HFFc6 (cell line): ENCODE measurements at regions not wholly inside any gene's neighbourhood (a gene's known extent, or its start where the extent isn't known, plus 50 kb on each side); places are given as distances from the start of the nearest gene placed in this dataset.

Experiments used
- DNase-seq: peaks from one replicate; pipeline ENCODE4 v3.0.0-alpha.2; 2018
- H3K27ac Mint-ChIP-seq: 2 replicates; pipeline ENCODE4 v1.8.0; 2020; ENCODE audit warnings: mild to moderate bottlenecking, mixed read lengths
- H3K27me3 Mint-ChIP-seq: 2 replicates; pipeline ENCODE4 v1.8.0; 2021; ENCODE audit warnings: mild to moderate bottlenecking, moderate library complexity, mixed read lengths; ENCODE audit not compliant: insufficient read depth
- H3K36me3 Mint-ChIP-seq: 2 replicates; pipeline ENCODE4 v1.8.0; 2021; ENCODE audit warnings: low read depth, mixed read lengths
- H3K4me1 Mint-ChIP-seq: 2 replicates; pipeline ENCODE4 v1.8.0; 2020; ENCODE audit warnings: low read depth, mixed read lengths
- H3K4me3 Mint-ChIP-seq: 2 replicates; pipeline ENCODE4 v1.8.0; 2020; ENCODE audit warnings: mild to moderate bottlenecking, moderate library complexity, mixed read lengths
- H3K9me3 Mint-ChIP-seq: 2 replicates; pipeline ENCODE4 v1.8.0; 2020; ENCODE audit warnings: mild to moderate bottlenecking, mixed read lengths
- CTCF ChIP-seq: fragments of 200-600 bp; sonication (generic); IDR thresholded peaks from 2 replicates; pipeline ENCODE4 v1.5.0; 2021; ENCODE audit warnings: antibody characterized with exemption, mild to moderate bottlenecking

GRCh38 chr2:196480653-196481323 lies 158.7 kb upstream of the CCDC150 start:
- 0 out of 2 replicates have a peak, but pooled peaks cover 5% of the 10 kb centered on the region for H3K36me3 Mint-ChIP-seq
- TF ChIP-seq CTCF, result no peak
- peaks cover 1% of the 10 kb centered on the region for H3K27me3 Mint-ChIP-seq
- no peaks in the 10 kb centered on the region for H3K9me3 Mint-ChIP-seq
- peak overlapping the region; percentile 61; the same call in 1 of the 2 replicates for H3K27ac Mint-ChIP-seq
- no peak overlapping the region for H3K4me3 Mint-ChIP-seq
- H3K4me1 Mint-ChIP-seq, result peaks cover 51% of the 10 kb centered on the region
- peak; percentile 39 for DNase-seq

- Mint-ChIP-seq H3K9me3 (no peaks in the 10 kb centered on the region), H3K4me3 (no peak overlapping the region), H3K36me3 (0 out of 2 replicates have a peak, but pooled peaks cover 5% of the 10 kb centered on the region), H3K27ac (peak overlapping the region; percentile 61), H3K27me3 (peaks cover 1% of the 10 kb centered on the region), H3K4me1 (peaks cover 51% of the 10 kb centered on the region)
- TF ChIP-seq CTCF, result no peak
- peak; percentile 92 for DNase-seq
These were observed 158.2 kb upstream of the CCDC150 start for GRCh38 chr2:196481324-196481697.

GRCh38 chr2:196482119-196483065 lies 157.1 kb upstream of the CCDC150 start:
- 0 out of 2 replicates have a peak, but pooled peaks cover 5% of the 10 kb centered on the region for H3K36me3 Mint-ChIP-seq
- H3K9me3 Mint-ChIP-seq, result no peaks in the 10 kb centered on the region
- peak overlapping the region; percentile 61; the same call in 1 of the 2 replicates for H3K27ac Mint-ChIP-seq
- peaks cover 53% of the 10 kb centered on the region for H3K4me1 Mint-ChIP-seq
- peak; percentile 31; the same call in 1 of the 2 replicates for TF ChIP-seq CTCF
- DNase-seq, result peak; percentile 72
- peaks cover 1% of the 10 kb centered on the region for H3K27me3 Mint-ChIP-seq
- no peak overlapping the region for H3K4me3 Mint-ChIP-seq

- Mint-ChIP-seq H3K4me3 (no peak overlapping the region), H3K9me3 (no peaks in the 10 kb centered on the region), H3K36me3 (0 out of 2 replicates have a peak, but pooled peaks cover 5% of the 10 kb centered on the region), H3K27me3 (no peaks in the 10 kb centered on the region; the same call in 1 of the 2 replicates), H3K27ac (no peak overlapping the region), H3K4me1 (peaks cover 35% of the 10 kb centered on the region)
- no peak for DNase-seq
- TF ChIP-seq CTCF, result no peak
These were observed 153.4 kb upstream of the CCDC150 start for GRCh38 chr2:196486146-196486545.

GRCh38 chr2:196487417-196487816 lies 152.1 kb upstream of the CCDC150 start:
- Mint-ChIP-seq H3K9me3 (no peaks in the 10 kb centered on the region), H3K4me1 (peaks cover 22% of the 10 kb centered on the region), H3K36me3 (0 out of 2 replicates have a peak, but pooled peaks cover 5% of the 10 kb centered on the region), H3K27me3 (no peaks in the 10 kb centered on the region; the same call in 1 of the 2 replicates), H3K27ac (no peak overlapping the region), H3K4me3 (no peak overlapping the region)
- no peak for TF ChIP-seq CTCF
- DNase-seq, result no peak
